Activated T-cell treated with anti-CD3 and anti-CD28 coated beads, Interleukin-2, amount 50 U/mL, for 48 hours (primary cell): ENCODE measurements at regions not wholly inside any gene's neighbourhood (a gene's known extent, or its start where the extent isn't known, plus 50 kb on each side); places are given as distances from the start of the nearest gene placed in this dataset.
A peak's percentile ranks its signal among the peaks of the same experiment; 100 is the strongest.

Experiments
- DNase-seq, 2 experiments: peaks; one replicate each; pipeline ENCODE4 v3.0.0-alpha.2; 2020

DNA sequence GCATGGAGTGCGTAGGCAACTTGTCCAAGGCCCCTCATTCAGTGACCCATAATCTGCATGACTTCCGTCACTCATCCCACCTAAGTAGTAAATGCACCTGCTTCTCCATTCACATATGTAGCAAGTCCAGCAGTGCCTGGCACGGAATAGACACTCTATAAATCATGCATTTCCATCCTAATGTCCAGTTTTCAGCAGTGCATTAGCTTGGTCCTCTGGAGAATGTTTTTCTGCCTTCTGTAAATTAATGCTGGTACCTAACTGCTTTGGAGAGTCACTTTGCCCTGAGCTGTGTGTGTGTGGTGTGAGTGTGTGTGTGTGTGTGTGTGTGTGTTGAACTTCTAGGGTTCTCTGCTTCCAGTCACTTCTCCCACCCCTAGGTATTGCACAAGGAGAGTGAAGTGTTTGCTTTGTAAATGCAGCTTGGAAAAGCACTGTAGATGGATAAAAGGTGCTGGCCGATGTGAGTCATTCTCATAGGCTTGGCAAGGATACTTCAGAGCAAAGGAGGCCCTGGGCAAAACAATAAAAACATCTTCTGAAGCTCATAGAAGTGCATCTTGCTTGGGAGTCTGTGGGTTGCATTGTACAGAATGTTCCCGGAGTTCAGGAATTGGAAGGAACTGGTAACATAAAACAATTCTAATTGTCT is 181.8 kb downstream of the KATNAL1 start:
- no peak for DNase-seq

DNA sequence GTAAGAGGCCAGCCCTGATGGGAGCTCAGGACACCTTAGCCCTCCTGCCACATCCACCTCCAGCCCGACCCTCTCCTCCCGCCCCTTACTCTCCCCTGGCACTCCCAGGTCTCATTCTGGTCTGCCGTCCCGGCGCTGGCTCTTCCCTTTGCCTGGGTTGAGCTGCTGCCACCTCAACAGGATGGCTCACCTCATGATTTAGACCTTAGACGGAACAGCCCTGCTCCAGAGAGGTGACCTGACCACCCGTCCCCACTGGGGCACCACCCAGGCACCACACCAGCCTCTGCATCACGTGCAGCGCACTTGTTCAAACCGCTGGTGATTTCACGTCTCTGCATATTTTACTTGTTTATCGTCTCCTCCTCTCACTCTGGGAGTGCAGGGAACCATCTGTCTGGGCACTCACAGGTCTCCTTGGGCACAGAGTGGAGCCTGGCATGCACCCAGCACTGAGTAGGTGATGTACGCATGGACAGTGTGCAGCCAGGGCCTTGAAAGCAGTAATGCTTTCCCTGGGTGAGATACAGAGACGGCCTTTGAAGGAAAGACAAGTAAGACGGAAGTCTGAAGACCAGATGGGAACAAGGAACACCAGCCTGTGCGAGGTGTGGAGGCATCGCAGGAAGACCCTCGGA is 183.1 kb downstream of the KATNAL1 start:
- no peak for DNase-seq

DNA sequence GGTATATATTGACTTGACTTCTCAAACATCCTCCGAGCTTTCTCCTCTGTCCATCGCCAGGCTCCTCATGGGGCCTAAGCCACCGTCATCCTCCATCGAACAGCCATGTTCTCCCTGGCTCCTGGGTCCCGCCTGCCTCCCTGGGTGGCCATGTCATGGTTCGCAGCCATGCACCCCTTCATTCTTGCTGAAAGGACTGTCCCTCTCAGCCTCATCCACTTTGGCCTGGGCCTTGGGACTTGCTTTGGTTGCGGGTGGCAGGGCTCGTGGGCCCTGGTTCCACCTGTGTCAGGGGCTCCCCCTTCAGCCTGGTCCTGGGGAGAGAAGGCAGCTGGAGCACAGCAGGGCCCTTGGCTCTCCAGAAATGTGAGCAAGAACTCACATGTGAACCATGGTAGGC is 183.8 kb downstream of the KATNAL1 start:
- no peak for DNase-seq

DNA sequence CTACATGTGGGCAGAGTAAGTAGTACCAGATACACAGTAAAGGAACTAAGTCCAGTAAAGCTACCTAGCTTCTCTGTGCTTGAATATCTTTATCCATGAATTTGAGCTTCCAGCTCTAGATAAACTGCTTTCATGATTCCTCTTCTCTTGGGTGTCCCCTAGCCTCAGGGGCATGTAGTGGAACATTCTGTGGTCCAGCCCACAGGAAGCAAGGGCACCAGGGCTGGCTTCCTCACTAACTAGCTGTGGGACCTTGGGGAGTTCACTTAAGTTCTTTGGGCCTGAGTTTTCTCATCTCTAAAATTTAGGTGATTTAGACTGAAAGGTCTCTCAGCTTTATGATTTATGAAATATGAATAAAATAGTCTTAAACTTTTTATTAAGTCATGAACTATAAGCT is 185.7 kb downstream of the KATNAL1 start:
- DNase-seq: no peak

DNA sequence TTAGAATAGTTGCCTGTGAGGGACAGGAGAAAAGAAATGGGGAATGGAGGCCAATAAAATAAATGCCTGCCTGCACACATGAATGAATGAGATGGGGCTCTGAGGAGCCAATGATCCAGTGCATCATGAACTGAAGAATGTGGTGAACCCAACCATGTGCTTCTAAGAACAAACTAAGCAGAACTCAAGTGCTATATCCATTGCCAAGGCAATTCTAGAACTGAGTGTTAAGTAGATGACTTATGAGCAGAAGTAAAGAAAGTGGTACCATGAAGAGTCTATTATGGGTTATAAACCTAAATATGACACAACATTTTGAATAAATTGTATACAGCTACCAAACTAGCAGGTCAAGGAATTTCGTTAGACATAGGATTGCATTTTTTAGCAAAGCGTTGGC is 186.1 kb downstream of the KATNAL1 start:
- DNase-seq: no peak

DNA sequence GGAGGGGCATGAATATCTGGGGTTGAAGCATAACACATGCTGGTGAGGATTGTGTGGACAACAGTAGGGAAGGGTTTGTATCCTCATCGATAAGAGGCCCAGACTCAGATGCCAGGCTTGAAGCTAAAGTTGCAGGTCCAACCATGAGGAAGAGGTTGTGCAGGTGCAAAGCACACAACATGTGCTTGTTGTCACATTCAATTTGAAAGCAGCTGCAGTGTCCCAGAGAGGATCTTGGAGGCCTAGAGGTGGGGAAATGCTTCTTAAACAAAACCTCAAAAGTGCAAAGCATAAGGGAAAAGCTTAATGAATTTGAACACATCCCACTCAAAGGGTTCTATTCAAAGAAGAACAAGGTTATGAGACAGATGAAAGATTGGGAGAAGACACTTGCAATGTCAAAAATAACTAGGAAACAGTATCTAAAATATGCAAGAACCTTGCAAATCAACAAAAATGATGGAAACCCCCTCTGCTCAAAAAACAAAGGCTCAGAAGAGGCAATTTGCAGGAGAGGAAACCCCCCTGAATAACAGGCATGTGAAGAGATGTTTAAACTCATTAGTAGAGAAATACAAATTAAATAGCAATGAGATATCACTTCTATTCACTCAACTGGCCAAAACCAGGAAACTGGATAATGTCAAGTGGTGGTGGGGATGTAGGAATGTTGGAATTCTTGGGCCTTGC is 187.1 kb downstream of the KATNAL1 start:
- DNase-seq: no peak

DNA sequence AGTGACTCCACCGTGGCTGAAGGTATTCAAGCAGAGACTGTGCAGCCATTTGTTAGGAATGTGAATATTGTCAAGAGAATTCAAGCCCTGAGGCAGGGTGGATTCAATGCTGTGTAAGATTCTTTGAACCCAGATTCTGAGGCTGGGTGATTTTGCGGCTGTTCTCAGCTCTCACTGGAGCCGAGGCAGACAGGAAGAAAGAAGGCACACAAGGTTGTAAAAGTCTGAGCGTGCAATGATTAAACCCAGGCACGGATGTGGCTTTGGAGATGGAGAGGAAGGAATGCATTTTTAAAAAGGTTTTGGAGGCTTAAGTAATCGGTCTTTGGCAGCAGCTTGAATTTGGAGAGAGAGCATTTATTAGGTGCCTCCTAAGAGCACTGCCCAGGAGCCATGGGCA is 187.9 kb downstream of the KATNAL1 start:
- DNase-seq: peak in 1 of 2 experiments; percentile 31

DNA sequence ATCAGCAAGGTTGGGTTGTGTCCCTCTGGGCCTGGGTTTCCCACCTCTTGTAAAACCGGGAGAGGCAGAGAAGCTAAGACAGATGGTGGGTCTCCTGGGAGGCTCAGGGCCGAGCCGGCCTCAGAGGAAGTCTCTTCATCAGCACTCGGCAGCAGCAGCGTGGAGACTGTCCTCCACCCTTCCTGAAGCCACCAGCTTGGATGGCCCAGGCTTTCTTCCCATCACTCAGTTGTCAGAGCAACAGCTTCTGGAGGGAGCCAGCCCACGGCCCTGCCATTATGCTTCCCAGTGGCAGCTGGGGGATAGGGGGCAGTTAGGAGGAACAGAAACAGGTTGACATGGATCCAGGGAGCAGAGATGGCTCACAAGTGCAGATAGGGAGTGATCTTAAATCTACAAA is 191.0 kb downstream of the KATNAL1 start:
- DNase-seq: no peak

DNA sequence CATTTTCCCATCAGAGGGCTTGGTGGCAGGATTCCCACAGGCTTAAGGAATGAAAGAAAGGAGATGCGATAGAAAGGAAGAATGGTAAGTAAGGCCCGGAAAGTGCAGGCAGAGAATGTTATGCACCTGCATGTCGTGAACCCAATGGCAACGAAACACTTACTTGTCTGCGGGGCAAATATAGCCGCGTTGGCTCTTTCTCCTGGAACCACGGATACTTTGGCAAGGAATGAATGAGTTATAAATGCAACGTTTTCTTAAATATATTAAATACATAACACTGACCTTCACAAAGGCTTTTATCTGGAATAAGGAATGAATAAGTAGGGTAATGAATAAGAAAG is 192.1 kb downstream of the KATNAL1 start:
- DNase-seq: no peak

DNA sequence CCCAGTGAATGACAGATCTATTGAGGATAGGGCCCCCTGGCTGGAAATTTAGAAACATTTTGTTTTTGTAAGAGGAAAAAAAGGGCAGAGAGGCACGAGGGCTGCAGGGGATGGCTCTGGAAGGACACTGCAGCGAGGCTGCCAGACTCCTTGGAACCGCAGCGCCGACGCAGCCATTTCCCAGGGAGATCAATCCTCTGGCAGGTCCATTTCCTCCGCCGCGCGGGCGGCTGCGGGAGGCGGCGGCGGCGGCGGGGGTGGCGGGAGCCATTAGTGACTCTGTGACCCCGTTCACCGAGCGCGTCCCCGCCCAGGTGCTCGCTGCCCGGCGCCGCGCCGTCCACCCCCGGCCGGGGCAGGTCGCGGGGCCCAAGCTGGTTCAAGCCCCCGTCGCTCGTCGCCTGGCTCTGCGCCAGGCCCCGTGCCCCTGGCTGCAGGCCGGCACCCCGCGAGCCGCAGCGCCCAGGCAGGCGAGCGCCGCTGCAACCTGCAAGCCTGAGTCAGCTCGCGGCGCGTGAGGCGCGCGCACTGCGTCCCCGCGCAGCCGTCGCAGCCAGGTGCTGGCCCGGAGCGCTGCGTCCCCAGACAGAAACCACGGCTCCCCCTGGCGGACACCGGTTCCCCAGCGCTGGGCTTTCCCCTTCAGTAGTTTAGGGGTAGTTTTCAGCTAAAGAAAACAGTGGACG is 192.6 kb downstream of the KATNAL1 start:
- peak; percentile 95 to 96 for DNase-seq

DNA sequence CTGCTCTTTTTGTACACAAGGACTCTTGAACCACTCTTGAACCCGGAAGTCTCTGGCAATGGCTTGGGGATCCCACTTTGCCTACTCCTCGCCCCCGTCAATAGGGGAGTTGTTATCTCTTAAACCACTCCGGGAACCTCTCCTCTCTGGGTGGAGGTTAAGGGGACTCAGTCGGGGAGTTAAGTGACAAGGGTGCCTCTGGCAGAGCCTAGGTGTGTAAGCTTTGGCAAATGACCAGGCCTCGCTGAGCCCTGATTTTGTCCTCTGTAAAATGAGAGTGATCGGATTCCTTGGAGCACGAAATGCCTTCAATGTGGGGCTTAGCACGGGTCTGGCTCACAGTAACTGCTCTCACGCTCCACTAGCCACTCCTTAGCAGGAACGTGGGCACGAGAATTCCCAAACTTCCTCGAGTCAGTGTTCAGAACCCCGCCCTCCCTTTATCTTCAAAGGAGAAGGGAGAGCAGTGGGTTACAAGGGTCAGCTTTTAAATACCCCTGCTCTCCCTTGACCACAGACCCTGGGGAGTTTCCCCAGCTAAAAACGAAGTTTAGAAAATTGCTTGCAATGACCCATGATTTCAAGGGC is 193.3 kb downstream of the KATNAL1 start:
- peak; percentile 23 to 37 for DNase-seq

DNA sequence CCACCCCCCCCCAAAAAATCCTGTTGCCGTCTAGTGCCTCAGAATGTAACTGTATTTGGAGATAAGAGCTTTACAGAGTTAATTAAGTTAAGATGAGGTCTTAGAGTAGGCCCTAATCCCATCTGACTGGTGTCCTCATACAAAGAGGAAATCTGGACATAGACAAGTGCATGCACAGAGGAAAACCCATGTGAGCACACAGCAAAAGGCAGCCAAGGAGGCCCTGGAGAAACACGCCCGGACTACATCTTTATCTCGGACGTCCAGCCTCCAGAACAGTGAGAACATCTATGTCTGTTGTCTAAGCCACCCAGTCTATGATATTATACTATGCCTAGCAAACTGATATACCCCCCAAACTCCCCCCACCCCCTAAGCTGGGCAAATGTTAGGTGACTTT is 193.8 kb downstream of the KATNAL1 start:
- DNase-seq: no peak

DNA sequence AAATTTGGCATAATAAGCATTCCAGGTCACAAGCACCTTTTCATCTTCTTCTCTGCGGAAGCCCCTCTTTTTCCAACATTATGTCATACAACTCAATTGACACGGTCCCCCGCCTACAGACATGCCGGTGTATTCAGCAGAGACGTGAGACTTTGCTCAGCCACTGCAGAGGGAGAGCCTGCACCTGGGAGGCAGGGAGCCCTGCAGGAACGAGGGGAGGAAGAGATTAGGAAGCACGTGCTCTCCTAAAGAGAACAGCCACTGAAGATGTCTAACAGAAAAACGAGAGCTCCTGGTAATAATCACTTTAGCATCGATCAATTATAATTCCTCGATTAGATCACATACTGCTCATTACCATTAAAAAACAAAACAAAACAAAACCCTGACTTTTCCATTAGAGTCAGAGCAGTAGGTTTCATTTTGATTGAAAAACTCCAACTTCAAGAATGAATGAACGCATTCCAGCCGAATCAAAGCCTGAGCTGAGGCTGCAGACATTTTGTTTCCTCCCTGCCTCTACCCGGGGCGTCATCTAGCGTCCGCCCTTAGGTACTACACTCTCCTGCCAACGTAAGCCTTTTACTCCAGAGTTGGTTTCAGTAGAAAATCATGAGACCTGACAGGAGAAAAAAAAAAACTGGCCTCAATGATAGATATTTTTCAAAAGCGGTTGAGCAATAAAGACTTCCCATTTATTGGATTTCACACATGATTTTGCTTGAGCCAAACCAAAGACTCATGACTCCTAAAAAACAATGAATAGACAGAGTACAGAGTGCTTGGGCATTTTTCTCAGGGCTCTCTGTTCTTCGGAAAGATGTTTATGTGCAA is 194.5 kb downstream of the KATNAL1 start:
- DNase-seq: peak; percentile 76 to 86

DNA sequence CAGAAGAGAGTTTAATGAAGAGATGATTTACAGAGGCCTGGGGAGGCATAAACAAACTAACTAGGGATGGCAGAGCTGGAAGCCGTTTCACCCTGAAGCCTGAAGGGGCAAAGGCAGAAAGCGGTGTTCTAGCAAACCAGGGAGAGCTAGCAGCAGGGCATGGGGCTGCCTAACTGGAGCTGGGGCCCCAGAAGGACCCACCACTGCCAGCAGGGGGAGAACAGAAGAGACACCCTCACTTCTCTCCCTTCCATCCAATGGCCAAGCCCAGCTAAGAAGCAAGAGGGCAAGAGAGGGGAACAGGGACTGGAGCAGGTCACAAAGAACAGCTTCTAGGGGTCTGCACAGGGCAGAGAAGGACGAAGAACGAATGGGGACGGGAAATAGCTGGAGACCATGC is 195.5 kb downstream of the KATNAL1 start:
- peak in 1 of 2 experiments; percentile 34 for DNase-seq

DNA sequence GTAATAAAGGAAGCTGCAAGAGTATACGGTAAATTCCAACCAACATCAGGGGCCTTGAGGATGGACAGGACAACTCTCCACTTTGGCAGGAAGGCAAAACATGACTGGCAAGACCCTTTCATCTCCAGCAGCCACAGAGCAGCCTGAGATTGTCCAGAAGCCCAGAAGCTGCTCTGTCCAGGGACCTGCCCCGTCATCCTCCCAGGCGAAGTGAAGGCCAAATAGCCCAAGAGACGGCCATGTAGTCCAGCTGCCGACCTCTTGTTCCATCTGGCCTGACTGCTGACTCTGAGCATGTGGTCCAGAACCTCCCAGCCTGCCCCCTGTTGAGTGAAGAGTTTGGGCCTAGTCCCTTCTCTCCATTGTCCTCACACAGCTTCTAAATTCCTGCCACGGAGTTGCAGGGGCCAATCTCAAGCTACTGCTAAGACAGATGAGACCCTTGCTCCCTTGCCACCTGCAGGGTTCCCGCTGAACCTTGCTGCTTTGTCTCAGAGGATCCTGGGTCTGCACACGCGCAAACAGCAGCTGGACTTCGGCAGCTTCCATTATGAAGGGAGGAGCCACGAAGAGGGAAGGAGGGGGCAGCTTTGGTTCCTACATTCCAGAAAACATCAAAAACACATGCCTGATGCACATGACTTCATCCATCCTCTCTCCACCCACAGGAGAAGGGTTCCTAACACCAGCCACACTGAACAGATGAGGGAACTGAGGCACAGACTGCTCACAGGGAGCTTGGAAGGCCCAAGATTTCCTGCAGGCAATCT is 196.9 kb downstream of the KATNAL1 start:
- no peak for DNase-seq

DNA sequence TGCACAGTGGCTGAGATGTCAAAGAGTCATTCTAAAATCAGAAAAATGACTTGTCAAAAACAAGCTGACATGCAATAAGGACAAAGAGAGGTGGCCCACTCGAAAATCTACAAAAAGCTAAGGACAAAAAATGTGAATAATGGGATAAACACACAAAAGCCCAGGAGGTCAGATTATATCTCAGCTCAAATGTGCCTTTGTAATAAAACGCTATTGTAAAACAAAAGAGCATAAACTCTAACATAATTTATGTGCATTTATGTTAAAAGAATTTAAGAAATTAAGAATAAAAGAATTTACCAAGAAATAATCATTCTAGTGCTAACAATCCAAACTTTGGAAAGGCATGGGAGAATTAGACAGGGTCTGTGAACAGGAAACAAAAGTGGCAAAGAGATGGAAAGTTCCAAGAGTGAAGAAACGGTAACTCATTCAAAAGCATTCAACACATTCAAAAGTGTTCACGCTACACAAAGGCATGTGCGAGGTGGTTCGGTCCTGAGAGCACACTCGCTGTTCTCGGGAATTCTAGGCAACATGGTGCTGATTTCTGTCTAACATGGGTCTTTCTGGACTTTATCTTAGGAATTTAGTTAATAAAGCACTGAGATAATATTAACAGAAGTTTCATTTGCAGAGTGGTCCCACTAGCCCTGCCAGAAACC is 197.7 kb downstream of the KATNAL1 start:
- DNase-seq: no peak

DNA sequence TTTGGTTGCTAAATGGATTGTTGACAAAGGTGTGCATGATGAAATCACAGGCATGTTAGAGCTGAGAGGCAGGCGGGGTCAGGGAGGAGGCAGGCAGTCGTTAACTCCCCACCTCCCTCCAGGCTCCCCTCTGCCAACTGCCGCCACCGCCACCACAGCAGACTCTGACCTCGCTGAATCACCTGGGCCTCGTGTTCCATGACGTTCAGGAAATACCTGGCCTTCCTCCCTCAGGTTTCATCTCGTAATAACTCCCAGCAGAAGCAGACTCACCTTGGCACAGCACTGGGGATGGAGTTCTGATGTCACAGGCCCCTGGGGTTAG is 198.5 kb downstream of the KATNAL1 start:
- no peak for DNase-seq

DNA sequence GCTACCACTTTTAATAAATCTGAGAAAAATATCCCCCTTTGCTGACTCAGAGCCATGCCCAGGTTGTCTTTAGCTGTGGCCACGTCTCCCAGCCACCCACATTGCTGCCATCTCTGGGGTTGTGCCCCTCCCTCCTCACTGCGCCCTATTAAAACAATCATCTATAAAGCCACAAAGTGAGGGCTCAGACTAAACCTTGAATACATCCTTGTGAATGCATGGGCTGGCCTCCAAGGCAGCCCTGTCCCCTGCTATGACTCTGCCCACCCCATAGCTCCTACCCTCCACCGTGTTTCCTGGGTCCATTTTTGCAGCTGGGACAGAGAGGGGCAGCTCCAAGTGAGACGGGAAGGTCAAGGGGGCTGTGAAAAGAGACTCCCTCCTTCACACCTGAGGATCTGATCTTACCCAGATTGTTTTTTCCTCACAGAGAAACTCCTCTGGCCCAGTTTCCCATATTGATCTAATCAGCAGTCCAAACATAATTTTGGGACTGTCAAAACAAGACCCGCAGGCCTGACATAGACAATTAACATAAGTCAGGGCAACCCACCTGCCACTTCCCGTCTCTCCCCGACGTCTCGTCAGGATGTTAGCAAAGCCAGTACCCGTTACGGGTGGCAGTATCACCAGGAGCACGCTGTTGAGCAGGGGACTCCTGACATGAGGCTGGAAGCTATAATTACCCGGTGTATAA is 199.0 kb downstream of the KATNAL1 start:
- DNase-seq: no peak

DNA sequence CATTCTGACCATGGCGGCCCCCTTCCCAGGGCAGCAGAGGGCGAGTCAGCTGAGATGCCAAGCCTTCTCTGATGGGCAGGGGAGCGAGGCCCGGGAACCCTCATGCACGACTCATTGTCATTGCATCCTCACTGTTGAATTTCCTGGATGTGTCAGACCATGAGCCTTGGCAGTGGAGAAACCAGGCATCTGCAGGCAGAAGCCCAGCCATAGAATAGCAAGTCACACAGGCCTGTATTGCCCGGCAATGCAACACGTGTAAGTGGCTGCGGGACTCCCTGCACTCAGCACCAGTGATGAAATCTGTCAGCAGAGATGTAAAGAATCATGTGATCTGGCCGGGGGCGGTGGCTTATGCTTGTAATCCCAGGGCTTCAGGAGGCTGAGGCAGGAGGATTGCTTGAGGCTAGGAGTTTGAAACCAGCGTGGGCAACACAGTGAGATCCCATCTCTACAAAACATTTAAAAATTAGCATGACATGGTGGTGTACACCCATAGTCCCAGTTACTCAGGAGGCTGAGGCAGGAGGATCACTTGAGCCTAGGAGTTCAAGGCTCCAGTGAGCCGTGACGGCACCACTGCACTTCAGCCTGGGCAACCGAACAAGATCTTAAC is 199.7 kb downstream of the KATNAL1 start:
- no peak for DNase-seq

DNA sequence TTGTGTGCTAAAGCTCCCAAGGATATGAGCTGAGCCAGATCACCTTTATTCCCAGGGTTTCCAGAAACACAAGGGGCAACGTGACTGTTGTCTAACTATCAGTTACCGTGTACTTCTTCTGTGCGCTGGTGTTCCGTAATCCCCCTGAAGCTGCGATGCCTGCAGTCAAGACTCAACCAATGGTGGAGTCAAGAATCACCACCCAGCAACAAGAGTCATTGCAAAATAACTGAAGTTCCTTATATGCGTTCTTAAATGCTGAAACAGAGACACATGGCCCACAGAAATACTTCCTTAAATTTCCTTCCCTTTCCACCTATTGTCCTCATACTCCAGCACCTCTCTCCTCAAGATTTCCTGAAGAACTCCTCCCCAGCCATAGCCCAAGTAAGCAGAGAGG is 200.2 kb downstream of the KATNAL1 start:
- DNase-seq: no peak
